Upper lobe of left lung (tissue), 6 donors: ENCODE measurements at regions not wholly inside any gene's neighbourhood (a gene's known extent, or its start where the extent isn't known, plus 50 kb on each side); places are given as distances from the start of the nearest gene placed in this dataset.

Source experiments
- ATAC-seq, 2 donors: fragments of 200-7000 bp; cut with Tn5 transposase; one replicate each; pipeline ENCODE4 v1.9.1; 2022; ENCODE audit warnings: mild to moderate bottlenecking in 2 of 2, moderate library complexity in 2 of 2; ENCODE audit not compliant: low FRiP score in 2 of 2
- DNase-seq, 2 donors: peaks; one replicate each; pipeline ENCODE4 v3.0.0-alpha.2; 2019 to 2020
- H3K27ac ChIP-seq, 4 donors: fragments of 200-600 bp; sonication (generic); one replicate each; pipeline ENCODE4 v1.5.1; 2016 to 2019
- H3K27me3 ChIP-seq, 4 donors: fragments of 200-600 bp; sonication (generic); one replicate each; pipeline ENCODE4 v1.5.1; 2017 to 2019
- H3K36me3 ChIP-seq, 4 donors: fragments of 200-600 bp; sonication (generic); one replicate each; pipeline ENCODE4 v1.5.1; 2016 to 2019
- H3K4me1 ChIP-seq, 4 donors: fragments of 200-600 bp; sonication (generic); one replicate each; pipeline ENCODE4 v1.5.1; 2018 to 2019
- H3K4me3 ChIP-seq, 4 donors: fragments of 200-600 bp; sonication (generic); one replicate each; pipeline ENCODE4 v1.5.1; 2017 to 2019; ENCODE audit warnings: mild to moderate bottlenecking in 2 of 4, moderate library complexity in 1 of 4
- H3K9me3 ChIP-seq, 4 donors: fragments of 200-600 bp; sonication (generic); one replicate each; pipeline ENCODE4 v1.5.1; 2018 to 2019
- CTCF ChIP-seq, 6 experiments: fragments of 450-650 bp in 4 of 6; fragments of 200-600 bp in 2 of 6; sonication (generic) in 2 of 6; IDR thresholded peaks; one replicate each; pipeline ENCODE4 v1.5.1; 2016 to 2019; ENCODE audit warnings: antibody characterized with exemption in 6 of 6
- EP300 ChIP-seq, 4 donors: sonication (generic); formaldehyde crosslinking; IDR thresholded peaks; one replicate each; pipeline ENCODE4 v1.5.1; 2017; ENCODE audit warnings: antibody characterized with exemption in 4 of 4, control low read depth in 2 of 4
- POLR2A ChIP-seq, 4 donors: fragments of 450-650 bp; IDR thresholded peaks; one replicate each; pipeline ENCODE4 v1.5.1; 2016 to 2017; ENCODE audit warnings: antibody characterized with exemption in 4 of 4, mild to moderate bottlenecking in 2 of 4
- POLR2AphosphoS5 ChIP-seq, 2 donors: sonication (generic); formaldehyde crosslinking; IDR thresholded peaks; one replicate each; pipeline ENCODE4 v1.5.1; 2017; ENCODE audit warnings: antibody characterized with exemption in 2 of 2
- WGBS, 2 donors: methylation state at CpG; one replicate each; pipeline ENCODE4 v1.1.5; 2017 to 2018; 5-methylcytosine and 5-hydroxymethylcytosine counted together
- donor health status: DM: no; HTN: no; CAD: no; lungs with moderate emphysema.
- donor health status: DM: no; HTN: yes; CAD: no; lungs with severe emphysema.

- WGBS, 2 donors = 86 to 88% methylated on average over 9 of the region's 9 CpGs
- Histone ChIP-seq H3K27me3 (no peaks in the 10 kb centered on the region), H3K9me3 (no peaks in the 10 kb centered on the region), H3K4me3 (no peak overlapping the region), H3K27ac (no peak overlapping the region), H3K36me3 (no peaks in the 10 kb centered on the region), H3K4me1 (peaks cover 6 to 22% (median 12%) of the 10 kb centered on the region in 4 donors)
- DNase-seq (no peak), ATAC-seq (no peak)
- TF ChIP-seq POLR2AphosphoS5 (IDR thresholded peaks at IDR 0.05) (no peak), CTCF (IDR thresholded peaks at IDR 0.05) (no peak), POLR2A (IDR thresholded peaks at IDR 0.05) (no peak), EP300 (IDR thresholded peaks at IDR 0.05) (no peak)
Observed at GRCh38 chr5:135234666-135235401, 164.2 kb downstream of the MACROH2A1 start.

- Histone ChIP-seq H3K27ac (no peak overlapping the region), H3K4me3 (no peak overlapping the region), H3K36me3 (no peaks in the 10 kb centered on the region), H3K9me3 (no peaks in the 10 kb centered on the region), H3K4me1 (peaks cover 6 to 18% (median 13%) of the 10 kb centered on the region in 4 donors), H3K27me3 (no peaks in the 10 kb centered on the region)
- TF ChIP-seq CTCF (IDR thresholded peaks at IDR 0.05) = no peak
- DNase-seq (peak in 1 of 2 donors; percentile 18), ATAC-seq (no peak)
- WGBS, 2 donors = 92% methylated on average over 12 of the region's 12 CpGs
Observed at GRCh38 chr5:135234242-135234641, 164.8 kb downstream of the MACROH2A1 start.

DNA sequence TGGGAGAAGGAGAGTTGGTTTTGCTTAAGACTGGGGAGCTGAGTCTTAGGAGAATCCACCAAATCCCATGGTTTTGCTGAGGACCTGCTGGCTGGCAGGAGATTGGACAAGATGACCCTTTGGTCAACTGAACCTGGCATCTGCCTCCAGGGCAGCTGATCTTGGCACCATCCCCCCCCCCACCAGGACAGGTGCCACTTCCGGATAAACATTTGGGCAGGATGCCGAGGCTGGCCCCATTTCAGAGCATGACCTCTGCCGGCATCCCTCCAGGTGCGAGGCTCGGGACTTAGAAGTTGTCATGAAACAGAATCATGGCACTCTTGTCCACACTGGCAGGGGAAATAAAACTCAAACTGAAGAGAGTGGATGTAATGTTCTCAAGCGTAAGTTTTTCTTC lies 165.6 kb downstream of the MACROH2A1 start:
- TF ChIP-seq POLR2A (IDR thresholded peaks at IDR 0.05) = no peak
- TF ChIP-seq CTCF (IDR thresholded peaks at IDR 0.05) = no peak
- no peak for TF ChIP-seq EP300 (IDR thresholded peaks at IDR 0.05)
- H3K9me3 ChIP-seq = no peaks in the 10 kb centered on the region
- H3K4me1 ChIP-seq = peaks cover 6 to 18% (median 13%) of the 10 kb centered on the region in 4 donors
- DNase-seq (no peak), ATAC-seq (no peak)
- no peak overlapping the region for H3K27ac ChIP-seq
- 93 to 100% methylated on average over 6 of the region's 6 CpGs for WGBS, 2 donors
- no peak overlapping the region for H3K4me3 ChIP-seq
- H3K27me3 ChIP-seq = no peaks in the 10 kb centered on the region
- no peaks in the 10 kb centered on the region for H3K36me3 ChIP-seq

DNA sequence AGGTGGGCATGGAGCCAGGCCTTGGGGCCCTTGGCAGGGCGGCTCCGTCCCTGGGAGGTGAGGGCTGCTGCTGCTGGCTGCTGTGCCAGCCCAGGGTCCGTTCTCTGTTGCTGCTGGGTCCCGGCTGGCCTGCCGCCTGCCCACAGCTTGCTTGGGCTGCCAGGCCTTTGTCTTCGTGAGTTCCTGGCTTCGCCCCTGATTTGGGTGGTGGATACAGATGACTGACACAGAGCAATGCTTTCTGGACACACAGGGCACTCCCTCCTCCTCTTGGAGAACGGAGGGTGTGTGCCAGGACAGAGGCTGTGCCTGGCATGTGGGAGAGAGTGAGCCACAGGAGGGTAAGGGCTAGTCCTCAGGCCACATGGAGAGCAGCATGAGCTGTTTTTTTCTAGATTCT lies 166.1 kb downstream of the MACROH2A1 start:
- TF ChIP-seq POLR2AphosphoS5 (IDR thresholded peaks at IDR 0.05) = no peak
- no peak for TF ChIP-seq POLR2A (IDR thresholded peaks at IDR 0.05)
- no peak for TF ChIP-seq CTCF (IDR thresholded peaks at IDR 0.05)
- TF ChIP-seq EP300 (IDR thresholded peaks at IDR 0.05) = no peak
- Histone ChIP-seq H3K27me3 (no peaks in the 10 kb centered on the region), H3K27ac (no peak overlapping the region), H3K4me3 (no peak overlapping the region), H3K4me1 (peaks cover 6 to 18% (median 13%) of the 10 kb centered on the region in 4 donors), H3K36me3 (no peaks in the 10 kb centered on the region), H3K9me3 (no peaks in the 10 kb centered on the region)
- DNase-seq = peak in 1 of 2 donors; percentile 70
- no peak for ATAC-seq
- WGBS, 2 donors = 70 to 73% methylated on average over 6 of the region's 8 CpGs

DNA sequence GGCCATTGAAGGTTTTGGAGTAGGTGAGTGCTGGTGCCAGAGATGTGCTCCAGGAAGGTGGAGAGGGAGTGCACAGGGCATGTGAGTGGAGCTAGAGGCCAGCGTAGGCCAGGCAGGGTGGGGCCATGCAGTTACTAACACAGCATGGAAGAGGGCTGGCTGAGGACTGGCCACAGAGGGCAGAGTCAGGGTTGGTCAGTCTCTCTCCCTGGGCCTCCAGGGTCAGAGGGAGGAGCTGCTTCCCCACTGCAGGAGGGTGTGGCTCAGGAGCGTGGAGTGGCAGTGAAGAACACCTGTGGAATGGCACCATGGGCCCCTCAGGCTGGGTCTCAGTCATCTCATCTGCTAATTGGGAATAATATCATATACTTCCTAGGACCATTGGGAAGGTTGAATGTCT lies 167.7 kb downstream of the MACROH2A1 start:
- no peak overlapping the region for H3K4me3 ChIP-seq
- ATAC-seq (peak; percentile 7 to 76), DNase-seq (peak; percentile 16 to 83)
- 69 to 80% methylated on average over 1 to 2 of the region's 2 CpGs for WGBS, 2 donors
- no peak for TF ChIP-seq EP300 (IDR thresholded peaks at IDR 0.05)
- TF ChIP-seq POLR2A (IDR thresholded peaks at IDR 0.05) = no peak
- peak in 1 of 2 donors; percentile 27 for TF ChIP-seq POLR2AphosphoS5 (IDR thresholded peaks at IDR 0.05)
- TF ChIP-seq CTCF (IDR thresholded peaks at IDR 0.05) = no peak
- H3K27me3 ChIP-seq = no peaks in the 10 kb centered on the region
- peaks cover 9 to 26% (median 13%) of the 10 kb centered on the region in 4 donors for H3K4me1 ChIP-seq
- H3K9me3 ChIP-seq = no peaks in the 10 kb centered on the region
- peak overlapping the region in 1 of 4 donors; percentile 12 for H3K27ac ChIP-seq
- no peaks in the 10 kb centered on the region for H3K36me3 ChIP-seq
